ENCODE measurements at regions not wholly inside any gene's neighbourhood (a gene's known extent, or its start where the extent isn't known, plus 50 kb on each side); places are given as distances from the start of the nearest gene placed in this dataset.

DNA sequence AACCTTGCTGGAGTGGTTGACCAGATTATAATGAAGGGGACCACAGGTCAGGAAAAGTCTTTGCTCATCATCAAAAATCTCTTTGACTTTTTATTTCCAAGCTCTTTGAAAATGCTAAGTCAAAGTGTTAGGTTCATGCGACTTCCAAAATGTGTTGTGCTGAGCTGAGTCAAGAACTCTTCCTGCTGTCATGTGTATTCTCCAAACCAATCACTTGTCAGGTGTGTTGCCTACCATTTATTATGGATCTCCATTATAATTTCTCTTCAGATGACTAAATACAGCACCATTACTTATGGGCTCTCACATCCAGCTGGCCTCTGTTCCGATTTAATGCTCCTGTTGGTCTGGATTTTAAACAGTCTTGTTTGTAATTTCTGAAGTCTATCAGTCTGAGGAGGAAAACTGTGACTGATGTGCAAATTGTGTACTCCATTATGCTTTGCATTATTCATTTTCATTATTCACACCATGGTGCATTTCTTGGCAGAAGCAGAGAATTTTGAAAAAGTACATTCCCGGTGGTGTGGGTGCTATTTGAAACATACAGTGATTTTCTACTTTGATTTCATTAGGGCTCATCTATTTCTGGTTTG is 562.5 kb downstream of the LMO7 start:
- no peak for DNase-seq (ENCODE audit: low read depth)

DNA sequence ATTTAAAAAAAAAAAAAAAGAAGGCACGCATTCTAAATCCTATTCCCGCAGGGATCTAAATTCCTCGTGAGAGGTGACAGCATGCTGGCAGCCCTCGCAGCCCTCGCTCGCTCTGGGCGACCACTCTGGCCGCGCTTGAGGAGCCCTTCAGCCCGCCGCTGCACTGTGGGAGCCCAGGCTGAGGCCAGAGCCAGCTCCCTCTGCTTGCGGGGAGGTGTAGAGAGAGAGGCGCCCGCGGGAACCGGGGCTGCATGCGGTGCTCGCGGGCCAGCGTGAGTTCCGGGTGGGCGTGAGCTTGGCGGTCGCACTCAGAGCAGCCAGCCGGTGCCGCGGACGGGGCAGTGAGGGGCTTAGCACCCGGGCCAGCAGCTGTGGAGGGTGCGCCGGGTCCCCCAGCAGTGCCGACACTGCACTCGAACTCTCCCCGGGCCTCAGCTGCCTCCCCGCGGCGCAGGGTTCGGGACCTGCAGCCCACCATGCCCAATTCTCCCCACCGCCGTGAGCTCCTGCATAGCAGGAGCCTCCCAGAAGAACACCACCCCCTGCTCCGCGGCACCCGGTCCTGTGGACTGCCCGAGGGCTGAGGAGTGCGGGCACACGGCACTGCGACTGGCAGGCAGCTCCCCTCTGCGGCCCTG is 553.9 kb downstream of the LMO7 start:
- no peak for DNase-seq (ENCODE audit: low read depth)

DNA sequence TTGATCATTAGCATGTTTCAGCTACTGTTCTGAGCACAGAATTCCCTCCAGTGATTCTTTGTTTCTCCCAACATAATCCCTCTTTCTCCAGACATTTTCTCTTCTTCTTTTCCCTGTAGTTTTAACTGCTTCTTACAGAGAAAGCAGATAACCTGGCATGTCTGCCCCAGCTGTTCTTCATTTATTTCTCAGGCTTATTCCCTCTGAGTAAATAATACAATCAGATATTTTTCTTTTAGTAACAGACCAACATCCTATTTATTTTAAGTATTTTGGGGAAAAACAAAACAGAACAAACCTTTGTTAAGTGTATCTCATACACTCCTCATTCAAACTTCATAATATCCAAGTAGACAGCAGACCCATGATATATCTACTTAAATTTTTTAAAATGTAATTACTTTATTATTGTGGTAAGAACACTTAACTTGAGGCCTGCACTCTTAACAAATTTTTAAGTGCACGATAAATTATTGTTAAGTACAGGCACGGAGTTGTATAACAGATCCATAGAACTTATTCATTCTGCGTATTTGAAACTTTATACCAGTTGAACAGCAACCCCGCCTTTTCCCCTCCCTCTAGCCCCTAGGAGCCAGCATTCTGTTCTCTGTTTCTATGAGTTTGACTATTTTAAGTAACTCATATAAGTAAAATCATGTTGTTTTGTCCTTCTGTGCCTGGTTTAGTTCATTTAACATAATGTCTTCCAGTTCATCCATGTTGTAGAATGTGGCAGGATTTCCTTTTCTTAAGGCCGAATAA is 540.0 kb downstream of the LMO7 start:
- DNase-seq (ENCODE audit: low read depth) = no peak

DNA sequence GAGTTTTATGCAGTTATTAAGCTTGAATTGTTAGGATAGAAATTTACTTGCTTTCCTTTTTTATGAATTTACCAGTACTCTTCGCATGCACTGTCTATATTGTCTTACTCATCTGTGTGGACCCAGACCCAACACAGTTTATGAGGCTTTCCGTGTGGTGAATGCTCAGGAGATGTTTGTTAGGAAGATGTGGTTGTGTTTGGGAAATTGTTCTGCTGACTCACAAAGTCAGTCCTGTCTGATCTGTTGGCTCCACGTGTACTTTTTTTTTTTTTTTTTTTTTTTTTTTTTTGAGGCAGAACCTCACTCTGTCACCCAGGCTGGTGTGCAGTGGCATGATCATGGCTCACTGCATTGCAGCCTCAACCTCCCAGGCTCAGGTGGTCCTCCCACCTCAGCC is 532.5 kb downstream of the LMO7 start:
- DNase-seq (ENCODE audit: low read depth) = no peak

DNA sequence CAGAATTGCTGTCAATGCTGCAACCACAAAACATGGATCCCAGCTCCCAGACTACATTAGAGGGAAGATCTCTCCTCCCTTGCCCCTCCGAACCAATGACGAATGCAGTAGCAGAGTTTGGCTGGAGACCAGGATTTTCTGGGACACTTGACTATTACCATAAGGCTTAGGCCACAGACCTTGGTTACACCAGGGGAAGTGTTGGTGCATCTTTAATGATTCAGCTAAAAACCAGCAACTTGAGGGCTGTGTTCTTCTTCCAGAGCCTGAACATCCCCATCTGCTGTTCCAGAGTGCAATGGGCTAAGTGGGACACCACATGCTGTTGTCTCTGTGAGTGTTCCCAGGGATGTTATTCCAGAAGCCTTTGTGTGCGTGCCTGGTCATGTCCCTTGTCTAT is 528.2 kb downstream of the LMO7 start:
- DNase-seq (ENCODE audit: low read depth) = peak; percentile 4

DNA sequence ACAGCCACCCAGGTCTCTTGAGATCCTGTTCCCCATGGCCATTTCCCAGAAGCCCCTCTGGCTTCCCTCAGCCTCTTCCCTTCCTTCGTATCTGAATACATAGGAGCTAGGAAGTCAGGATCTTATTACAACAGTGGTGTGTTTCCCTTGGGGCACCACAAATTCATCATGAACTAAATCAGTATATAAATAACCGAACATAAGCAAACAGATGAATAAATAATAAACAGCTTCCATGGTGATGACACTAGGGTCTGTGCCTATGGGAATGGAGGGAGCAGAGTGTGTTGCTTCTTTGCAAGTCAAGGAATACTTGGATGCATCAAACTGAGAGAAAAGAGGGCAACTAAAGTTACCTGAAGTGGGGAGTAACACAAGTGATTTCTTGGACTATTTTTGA is 527.6 kb downstream of the LMO7 start:
- DNase-seq (ENCODE audit: low read depth) = no peak

- DNase-seq (ENCODE audit: low read depth) = no peak
These were observed 525.1 kb downstream of the LMO7 start for GRCh38 chr13:76160961-76161925.

- no peak for DNase-seq (ENCODE audit: low read depth)
These were observed 524.4 kb downstream of the LMO7 start for GRCh38 chr13:76160506-76160905.

DNA sequence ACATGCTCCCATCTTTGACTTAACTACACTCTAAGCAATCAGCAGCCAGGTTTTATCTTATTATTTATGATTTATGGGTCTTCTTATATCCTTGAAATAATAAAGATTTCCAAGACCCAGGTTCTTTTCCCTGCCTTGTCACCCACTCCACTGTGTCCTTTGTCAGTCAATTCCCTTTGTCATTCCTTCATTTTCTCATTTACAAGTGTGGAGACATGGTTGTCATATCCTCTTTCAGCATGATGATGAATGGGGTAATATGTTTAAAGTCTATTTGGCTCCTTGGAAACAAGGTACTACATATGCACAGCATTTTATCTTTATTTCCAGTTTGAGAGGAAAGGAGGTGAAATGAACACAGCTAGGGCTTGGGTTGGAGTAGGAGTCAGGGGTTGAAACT is 521.8 kb downstream of the LMO7 start:
- no peak for DNase-seq (ENCODE audit: low read depth)

GRCh38 chr13:76153239-76153638 is 517.1 kb downstream of the LMO7 start:
- no peak for DNase-seq (ENCODE audit: low read depth)

GRCh38 chr13:76148926-76149325 is 512.8 kb downstream of the LMO7 start:
- peak; percentile 87 for DNase-seq (ENCODE audit: low read depth)

DNA sequence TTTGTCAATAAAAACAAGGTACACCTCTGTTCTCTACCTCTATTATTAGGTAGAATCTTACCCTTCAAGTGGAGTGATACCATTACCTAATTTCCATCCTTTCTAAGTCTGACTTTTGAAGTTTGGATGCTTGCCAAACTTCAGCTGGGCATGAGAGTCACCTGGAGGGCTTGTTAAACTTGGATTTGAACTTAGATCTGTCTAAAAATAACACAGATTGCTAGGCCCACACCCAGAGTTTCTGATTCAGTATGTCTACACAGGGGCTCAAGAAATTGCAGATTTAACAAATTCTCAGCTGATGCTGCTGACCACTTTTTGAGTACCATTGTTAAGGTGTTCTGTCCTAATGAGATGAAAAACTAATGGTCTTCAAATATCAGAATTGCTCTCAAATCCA is 512.2 kb downstream of the LMO7 start:
- no peak for DNase-seq (ENCODE audit: low read depth)

- no peak for DNase-seq (ENCODE audit: low read depth)
These were observed 496.4 kb downstream of the LMO7 start for GRCh38 chr13:76132532-76132931.

DNA sequence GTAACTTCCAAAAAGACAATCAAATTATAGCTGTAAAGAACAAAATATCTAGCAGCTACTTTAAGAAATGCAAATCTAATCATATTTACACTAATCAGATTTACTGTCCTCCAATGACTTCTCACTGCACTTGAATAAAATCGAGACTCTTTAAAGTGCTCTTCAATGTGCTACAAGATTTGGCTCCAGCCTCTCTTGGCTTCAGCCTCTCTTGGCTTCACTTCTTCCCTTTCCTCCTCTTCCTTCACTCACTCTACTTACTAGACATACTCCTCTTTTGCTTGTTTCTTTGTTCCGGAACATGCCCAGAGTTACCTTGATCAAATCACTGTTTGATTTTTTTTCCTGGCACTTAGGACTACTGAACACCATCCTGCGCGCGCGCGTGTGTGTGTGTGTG is 495.4 kb downstream of the LMO7 start:
- DNase-seq (ENCODE audit: low read depth) = no peak

DNA sequence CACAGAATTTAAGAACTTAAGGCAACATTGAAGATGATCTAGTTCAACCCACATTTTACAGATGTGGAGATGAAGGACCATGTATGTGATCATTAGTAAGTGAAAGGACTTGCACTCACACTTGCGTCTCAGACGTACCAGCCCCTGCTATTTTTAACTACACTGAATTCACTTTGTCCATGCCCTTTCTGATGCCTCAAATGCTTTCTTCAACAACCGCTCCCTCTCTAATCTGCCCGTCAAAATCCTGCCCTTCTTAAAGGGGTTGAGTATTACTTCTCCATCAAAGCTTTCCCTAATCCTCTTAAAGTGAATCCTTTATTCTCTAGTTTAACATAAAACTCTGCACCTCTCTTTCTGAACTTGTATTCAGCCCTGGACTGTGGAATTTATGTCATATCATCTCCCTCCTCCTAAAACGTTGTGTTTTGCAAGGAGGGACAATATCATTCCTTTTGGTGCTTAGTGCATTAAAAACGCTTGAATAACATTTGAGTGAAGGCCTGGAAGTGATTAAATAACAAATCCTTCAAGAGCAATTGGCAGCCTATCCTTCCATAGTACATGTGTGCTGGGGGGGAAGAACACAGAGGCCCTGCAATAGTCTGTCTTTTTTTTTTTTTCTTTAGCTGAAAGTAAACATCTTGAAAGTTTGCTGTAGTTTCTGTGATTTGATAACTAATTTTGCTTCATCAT is 493.3 kb downstream of the LMO7 start:
- no peak for DNase-seq (ENCODE audit: low read depth)

- DNase-seq (ENCODE audit: low read depth) = no peak
These were observed 491.8 kb downstream of the LMO7 start for GRCh38 chr13:76127922-76128321.

- no peak for DNase-seq (ENCODE audit: low read depth)
These were observed 487.4 kb downstream of the LMO7 start for GRCh38 chr13:76123548-76123947.

DNA sequence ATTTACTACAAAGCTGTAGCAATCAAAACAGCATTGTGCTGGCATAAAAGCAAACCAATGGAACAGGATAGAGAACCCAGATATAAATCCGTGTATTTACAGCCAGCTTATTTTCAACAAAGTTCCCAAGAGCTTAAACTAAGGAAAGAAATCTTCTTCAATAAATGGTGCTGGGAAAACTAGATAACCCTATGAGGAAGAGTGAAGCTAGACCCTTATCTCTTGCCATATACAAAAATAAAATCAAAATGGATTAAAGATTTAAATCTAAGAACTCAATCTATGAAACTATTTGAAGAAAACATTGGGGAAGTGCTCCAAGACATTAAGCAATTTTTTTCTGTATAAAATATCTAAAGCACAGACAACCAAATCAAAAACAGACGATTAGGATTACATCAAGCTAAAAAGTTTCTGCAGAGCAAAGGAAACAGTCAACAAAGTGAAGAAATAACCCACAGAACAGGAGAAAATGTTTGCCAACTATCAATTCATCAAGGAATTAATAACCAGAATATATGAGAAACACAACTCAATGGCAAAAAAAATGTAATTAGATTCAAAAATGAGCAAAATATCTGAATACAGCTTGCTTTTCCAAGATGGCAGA is 480.7 kb downstream of the LMO7 start:
- no peak for DNase-seq (ENCODE audit: low read depth)

DNA sequence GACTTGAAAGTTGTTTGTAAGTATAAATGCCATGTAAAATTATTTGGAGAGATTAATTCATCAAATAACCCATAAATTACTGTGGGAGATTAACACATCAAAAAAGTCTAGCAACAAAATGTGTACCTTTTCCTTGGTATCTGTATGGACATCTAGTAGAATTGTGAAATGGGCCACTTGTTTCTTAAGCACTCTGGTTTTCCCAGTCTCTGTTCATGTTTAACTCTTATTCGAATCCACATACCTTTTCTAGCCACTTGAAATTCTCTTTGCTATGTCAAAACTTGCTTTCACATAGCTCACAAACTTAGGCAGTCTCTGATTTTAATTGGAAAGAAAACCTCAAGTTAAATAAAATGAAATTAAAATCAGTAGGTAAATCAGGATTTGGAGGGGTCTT is 470.6 kb downstream of the LMO7 start:
- DNase-seq (ENCODE audit: low read depth) = no peak

DNA sequence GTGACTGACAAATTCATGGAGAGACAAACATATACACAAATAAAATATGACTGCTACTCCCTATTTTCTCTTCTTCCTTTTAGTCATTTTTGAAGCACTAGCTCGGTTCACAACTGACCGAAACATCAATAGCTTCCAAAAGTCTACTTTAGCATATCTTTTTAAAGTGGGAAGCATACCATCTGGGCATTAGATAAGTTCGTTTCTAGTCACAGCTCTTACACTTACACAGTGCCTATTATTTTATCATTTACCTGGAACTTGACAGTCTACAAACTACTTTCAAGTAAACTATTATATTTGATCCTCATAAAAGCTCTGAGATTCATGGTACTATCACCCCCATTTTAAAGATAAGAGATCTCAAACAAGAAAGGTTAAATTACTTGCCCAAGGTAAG is 458.5 kb downstream of the LMO7 start:
- no peak for DNase-seq (ENCODE audit: low read depth)

DNA sequence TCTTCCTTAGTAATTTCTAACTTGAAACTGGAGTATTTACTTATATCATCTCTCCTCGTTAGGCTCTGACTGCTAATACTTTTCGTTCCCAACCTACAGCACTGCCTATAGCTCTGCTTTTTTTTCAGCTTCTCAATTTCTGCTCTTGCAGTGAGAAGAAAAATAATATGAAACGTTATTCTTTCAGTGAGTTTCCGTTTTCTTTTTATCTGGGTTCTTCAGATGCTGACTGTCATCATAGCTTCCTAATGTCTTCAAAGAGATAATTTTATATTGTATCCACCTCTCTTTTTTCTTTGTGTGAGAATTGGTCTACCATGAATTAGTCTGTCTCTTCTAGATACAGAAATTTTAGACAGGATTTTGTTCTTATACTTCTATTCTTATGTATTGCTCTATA is 454.9 kb downstream of the LMO7 start:
- no peak for DNase-seq (ENCODE audit: low read depth)
